ENCODE measurements at regions not wholly inside any gene's neighbourhood (a gene's known extent, or its start where the extent isn't known, plus 50 kb on each side); places are given as distances from the start of the nearest gene placed in this dataset.

DNA sequence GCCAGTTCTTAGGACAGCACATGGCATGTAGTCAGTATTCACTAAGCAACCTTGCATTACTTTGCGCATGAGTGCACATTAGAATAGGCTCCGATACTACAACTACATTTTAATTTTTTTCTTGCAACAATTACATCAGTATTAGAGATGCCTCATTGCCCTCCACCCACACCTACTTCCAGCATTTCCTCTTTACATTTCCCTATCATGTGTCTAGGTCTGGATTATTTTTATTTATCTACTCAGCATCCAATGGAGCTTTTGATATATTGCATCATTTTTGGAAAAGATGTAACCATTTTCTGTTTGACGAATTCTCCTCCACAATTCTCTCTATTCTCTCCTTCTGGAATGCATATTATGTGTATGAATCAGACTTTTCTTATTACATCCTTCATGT lies 258.2 kb upstream of the GLI3 start:
- no peaks in the 10 kb centered on the region for H3K36me3 ChIP-seq (ENCODE audit: control insufficient read depth, insufficient read depth, low read length)
- H3K4me3 ChIP-seq (ENCODE audit: low read length): no peak overlapping the region
- no peaks in the 10 kb centered on the region for H3K4me1 ChIP-seq (ENCODE audit: control insufficient read depth, low read depth, low read length)
- no peak overlapping the region for H2BK5ac ChIP-seq (ENCODE audit: low read length)
- H3K9ac ChIP-seq (ENCODE audit: low read length): no peak overlapping the region
- no peak overlapping the region for H3K4me2 ChIP-seq (ENCODE audit: low read length)
- H3K27ac ChIP-seq (ENCODE audit: low read depth, low read length): no peak overlapping the region
- no peaks in the 10 kb centered on the region for H3K79me1 ChIP-seq (ENCODE audit: low read length)
- H2BK15ac ChIP-seq (replicated peaks; ENCODE audit: low read depth): no peak overlapping the region
- DNase-seq: no peak
- H3K56ac ChIP-seq (ENCODE audit: low read length): no peak overlapping the region
- H3K27me3 ChIP-seq (ENCODE audit: insufficient read depth, low read length, poor library complexity): no peaks in the 10 kb centered on the region
- no peaks in the 10 kb centered on the region for H3K79me2 ChIP-seq (ENCODE audit: control insufficient read depth, insufficient read depth, low read length)
- WGBS (ENCODE audit: extremely low coverage, insufficient coverage, low lambda C conversion rate): no CpG with 5 or more reads among the region's 3 CpGs
- H2AK5ac ChIP-seq (ENCODE audit: low read length): no peak overlapping the region
- no peak overlapping the region for H4K5ac ChIP-seq (ENCODE audit: low read length)
- no peak overlapping the region for H2BK120ac ChIP-seq (ENCODE audit: low read depth, low read length)
- H3K23ac ChIP-seq (ENCODE audit: low read length): no peak overlapping the region
- no peak overlapping the region for H4K8ac ChIP-seq (ENCODE audit: low read depth, low read length)
- H3K18ac ChIP-seq (ENCODE audit: low read length): no peak overlapping the region
- H3K4ac ChIP-seq (ENCODE audit: low read depth, low read length): no peak overlapping the region

- Histone ChIP-seq H2BK5ac (ENCODE audit: low read length) (no peak overlapping the region), H3K4ac (ENCODE audit: low read depth, low read length) (no peak overlapping the region), H3K23ac (ENCODE audit: low read length) (no peak overlapping the region), H3K27ac (ENCODE audit: low read depth, low read length) (no peak overlapping the region), H3K56ac (ENCODE audit: low read length) (no peak overlapping the region), H3K18ac (ENCODE audit: low read length) (no peak overlapping the region), H4K8ac (ENCODE audit: low read depth, low read length) (no peak overlapping the region), H3K79me1 (ENCODE audit: low read length) (no peaks in the 10 kb centered on the region), H3K4me1 (ENCODE audit: control insufficient read depth, low read depth, low read length) (no peaks in the 10 kb centered on the region), H3K27me3 (ENCODE audit: insufficient read depth, low read length, poor library complexity) (no peaks in the 10 kb centered on the region), H3K9ac (ENCODE audit: low read length) (no peak overlapping the region), H2BK15ac (replicated peaks; ENCODE audit: low read depth) (no peak overlapping the region), H2AK5ac (ENCODE audit: low read length) (no peak overlapping the region), H4K5ac (ENCODE audit: low read length) (no peak overlapping the region), H3K79me2 (ENCODE audit: control insufficient read depth, insufficient read depth, low read length) (no peaks in the 10 kb centered on the region), H2BK120ac (ENCODE audit: low read depth, low read length) (no peak overlapping the region), H3K4me2 (ENCODE audit: low read length) (no peak overlapping the region), H3K36me3 (ENCODE audit: control insufficient read depth, insufficient read depth, low read length) (no peaks in the 10 kb centered on the region), H3K4me3 (ENCODE audit: low read length) (no peak overlapping the region)
- DNase-seq: no peak
- no CpG with 5 or more reads among the region's 6 CpGs for WGBS (ENCODE audit: extremely low coverage, insufficient coverage, low lambda C conversion rate)
Observed at GRCh38 chr7:42494736-42495135, 257.7 kb upstream of the GLI3 start.

GRCh38 chr7:42494199-42494710 lies 257.2 kb upstream of the GLI3 start:
- Histone ChIP-seq H3K4me1 (ENCODE audit: control insufficient read depth, low read depth, low read length) (no peaks in the 10 kb centered on the region), H4K5ac (ENCODE audit: low read length) (no peak overlapping the region), H2BK120ac (ENCODE audit: low read depth, low read length) (no peak overlapping the region), H2AK5ac (ENCODE audit: low read length) (no peak overlapping the region), H2BK5ac (ENCODE audit: low read length) (no peak overlapping the region), H3K23ac (ENCODE audit: low read length) (no peak overlapping the region), H3K27ac (ENCODE audit: low read depth, low read length) (no peak overlapping the region), H3K18ac (ENCODE audit: low read length) (no peak overlapping the region), H2BK15ac (replicated peaks; ENCODE audit: low read depth) (no peak overlapping the region), H3K79me2 (ENCODE audit: control insufficient read depth, insufficient read depth, low read length) (no peaks in the 10 kb centered on the region), H3K4ac (ENCODE audit: low read depth, low read length) (no peak overlapping the region), H3K4me3 (ENCODE audit: low read length) (no peak overlapping the region), H3K56ac (ENCODE audit: low read length) (no peak overlapping the region), H3K9ac (ENCODE audit: low read length) (no peak overlapping the region), H3K79me1 (ENCODE audit: low read length) (no peaks in the 10 kb centered on the region), H4K8ac (ENCODE audit: low read depth, low read length) (no peak overlapping the region), H3K4me2 (ENCODE audit: low read length) (no peak overlapping the region), H3K27me3 (ENCODE audit: insufficient read depth, low read length, poor library complexity) (no peaks in the 10 kb centered on the region), H3K36me3 (ENCODE audit: control insufficient read depth, insufficient read depth, low read length) (no peaks in the 10 kb centered on the region)
- DNase-seq: no peak
- no CpG with 5 or more reads among the region's 5 CpGs for WGBS (ENCODE audit: extremely low coverage, insufficient coverage, low lambda C conversion rate)

GRCh38 chr7:42493436-42494198 lies 256.6 kb upstream of the GLI3 start:
- H3K27me3 ChIP-seq (ENCODE audit: insufficient read depth, low read length, poor library complexity): no peaks in the 10 kb centered on the region
- WGBS (ENCODE audit: extremely low coverage, insufficient coverage, low lambda C conversion rate): no CpG with 5 or more reads among the region's 29 CpGs
- no peak overlapping the region for H3K27ac ChIP-seq (ENCODE audit: low read depth, low read length)
- H3K4me1 ChIP-seq (ENCODE audit: control insufficient read depth, low read depth, low read length): no peaks in the 10 kb centered on the region
- H4K5ac ChIP-seq (ENCODE audit: low read length): no peak overlapping the region
- no peak overlapping the region for H2BK120ac ChIP-seq (ENCODE audit: low read depth, low read length)
- H3K9ac ChIP-seq (ENCODE audit: low read length): peak overlapping the region; percentile 37
- no peaks in the 10 kb centered on the region for H3K36me3 ChIP-seq (ENCODE audit: control insufficient read depth, insufficient read depth, low read length)
- H3K4me3 ChIP-seq (ENCODE audit: low read length): peak overlapping the region; percentile 16
- H2BK15ac ChIP-seq (replicated peaks; ENCODE audit: low read depth): no peak overlapping the region
- DNase-seq: peak; percentile 69
- no peak overlapping the region for H3K4ac ChIP-seq (ENCODE audit: low read depth, low read length)
- H3K23ac ChIP-seq (ENCODE audit: low read length): no peak overlapping the region
- H2BK5ac ChIP-seq (ENCODE audit: low read length): no peak overlapping the region
- peak overlapping the region; percentile 75 for H3K56ac ChIP-seq (ENCODE audit: low read length)
- H3K79me2 ChIP-seq (ENCODE audit: control insufficient read depth, insufficient read depth, low read length): no peaks in the 10 kb centered on the region
- H3K18ac ChIP-seq (ENCODE audit: low read length): no peak overlapping the region
- H3K4me2 ChIP-seq (ENCODE audit: low read length): peak overlapping the region; percentile 78
- no peak overlapping the region for H2AK5ac ChIP-seq (ENCODE audit: low read length)
- H4K8ac ChIP-seq (ENCODE audit: low read depth, low read length): no peak overlapping the region
- H3K79me1 ChIP-seq (ENCODE audit: low read length): no peaks in the 10 kb centered on the region

- Histone ChIP-seq H3K56ac (ENCODE audit: low read length) (no peak overlapping the region), H3K27ac (ENCODE audit: low read depth, low read length) (no peak overlapping the region), H3K4ac (ENCODE audit: low read depth, low read length) (no peak overlapping the region), H3K36me3 (ENCODE audit: control insufficient read depth, insufficient read depth, low read length) (no peaks in the 10 kb centered on the region), H2BK5ac (ENCODE audit: low read length) (no peak overlapping the region), H2BK120ac (ENCODE audit: low read depth, low read length) (no peak overlapping the region), H3K23ac (ENCODE audit: low read length) (no peak overlapping the region), H3K4me3 (ENCODE audit: low read length) (no peak overlapping the region), H3K79me2 (ENCODE audit: control insufficient read depth, insufficient read depth, low read length) (no peaks in the 10 kb centered on the region), H3K4me2 (ENCODE audit: low read length) (no peak overlapping the region), H3K18ac (ENCODE audit: low read length) (no peak overlapping the region), H3K79me1 (ENCODE audit: low read length) (no peaks in the 10 kb centered on the region), H3K27me3 (ENCODE audit: insufficient read depth, low read length, poor library complexity) (no peaks in the 10 kb centered on the region), H2BK15ac (replicated peaks; ENCODE audit: low read depth) (no peak overlapping the region), H3K4me1 (ENCODE audit: control insufficient read depth, low read depth, low read length) (no peaks in the 10 kb centered on the region), H4K8ac (ENCODE audit: low read depth, low read length) (no peak overlapping the region), H3K9ac (ENCODE audit: low read length) (no peak overlapping the region), H2AK5ac (ENCODE audit: low read length) (no peak overlapping the region), H4K5ac (ENCODE audit: low read length) (no peak overlapping the region)
- DNase-seq: no peak
- no CpG with 5 or more reads among the region's 7 CpGs for WGBS (ENCODE audit: extremely low coverage, insufficient coverage, low lambda C conversion rate)
Observed at GRCh38 chr7:42492920-42493319, 255.9 kb upstream of the GLI3 start.

GRCh38 chr7:42491106-42491505 lies 254.1 kb upstream of the GLI3 start:
- no peak overlapping the region for H3K27ac ChIP-seq (ENCODE audit: low read depth, low read length)
- no peak overlapping the region for H3K23ac ChIP-seq (ENCODE audit: low read length)
- no peak overlapping the region for H3K18ac ChIP-seq (ENCODE audit: low read length)
- H3K79me1 ChIP-seq (ENCODE audit: low read length): no peaks in the 10 kb centered on the region
- H2BK120ac ChIP-seq (ENCODE audit: low read depth, low read length): no peak overlapping the region
- no peak overlapping the region for H3K9ac ChIP-seq (ENCODE audit: low read length)
- WGBS (ENCODE audit: extremely low coverage, insufficient coverage, low lambda C conversion rate): no CpG with 5 or more reads among the region's 3 CpGs
- H3K4ac ChIP-seq (ENCODE audit: low read depth, low read length): no peak overlapping the region
- H3K27me3 ChIP-seq (ENCODE audit: insufficient read depth, low read length, poor library complexity): no peaks in the 10 kb centered on the region
- H3K56ac ChIP-seq (ENCODE audit: low read length): no peak overlapping the region
- H4K5ac ChIP-seq (ENCODE audit: low read length): no peak overlapping the region
- no peak overlapping the region for H2BK15ac ChIP-seq (replicated peaks; ENCODE audit: low read depth)
- DNase-seq: no peak
- no peaks in the 10 kb centered on the region for H3K36me3 ChIP-seq (ENCODE audit: control insufficient read depth, insufficient read depth, low read length)
- H3K4me3 ChIP-seq (ENCODE audit: low read length): no peak overlapping the region
- H2AK5ac ChIP-seq (ENCODE audit: low read length): no peak overlapping the region
- H3K4me2 ChIP-seq (ENCODE audit: low read length): no peak overlapping the region
- no peaks in the 10 kb centered on the region for H3K79me2 ChIP-seq (ENCODE audit: control insufficient read depth, insufficient read depth, low read length)
- H3K4me1 ChIP-seq (ENCODE audit: control insufficient read depth, low read depth, low read length): no peaks in the 10 kb centered on the region
- H4K8ac ChIP-seq (ENCODE audit: low read depth, low read length): no peak overlapping the region
- H2BK5ac ChIP-seq (ENCODE audit: low read length): no peak overlapping the region

Data from mesendoderm (in vitro differentiated cells).